Astrocyte (in vitro differentiated cells and primary cell): ENCODE measurements at regions not wholly inside any gene's neighbourhood (a gene's known extent, or its start where the extent isn't known, plus 50 kb on each side); places are given as distances from the start of the nearest gene placed in this dataset.

ENCODE experiments used
- DNase-seq: peaks from one replicate; pipeline ENCODE4 v3.0.0-alpha.2; 2010; ENCODE audit warnings: low read depth
- FAIRE-seq: peaks from 2 replicates; lab custom pipeline; 2011; peaks lifted over from hg19 to GRCh38; lab: Jason Lieb, UNC
- H2AFZ ChIP-seq: 2 replicates; pipeline ENCODE4 v1.6.0; 2012; ENCODE audit warnings: low read depth, low read length, inconsistent platforms
- H3K27ac ChIP-seq: 2 replicates; pipeline ENCODE4 v1.5.1; 2011; ENCODE audit warnings: low read depth, low read length, inconsistent platforms
- H3K27me3 ChIP-seq: 2 replicates; pipeline ENCODE4 v1.6.0; 2011; ENCODE audit warnings: low read length, inconsistent platforms; ENCODE audit not compliant: insufficient read depth
- H3K36me3 ChIP-seq: 2 replicates; pipeline ENCODE4 v1.5.1; 2011; ENCODE audit warnings: low read length, inconsistent platforms; ENCODE audit not compliant: insufficient read depth
- H3K4me1 ChIP-seq: 2 replicates; pipeline ENCODE4 v1.5.1; 2011; ENCODE audit warnings: low read length, inconsistent platforms; ENCODE audit not compliant: insufficient read depth
- H3K4me2 ChIP-seq: 2 replicates; pipeline ENCODE4 v1.6.0; 2012; ENCODE audit warnings: low read length, inconsistent platforms
- H3K4me3 ChIP-seq: 2 replicates; pipeline ENCODE4 v1.5.1; 2011; ENCODE audit warnings: low read depth, mild to moderate bottlenecking, low read length, inconsistent platforms; ENCODE audit not compliant: insufficient read depth
- H3K79me2 ChIP-seq: 2 replicates; pipeline ENCODE4 v1.6.0; 2012; ENCODE audit warnings: mild to moderate bottlenecking, low read length, inconsistent platforms; ENCODE audit not compliant: insufficient read depth
- H3K9ac ChIP-seq: 2 replicates; pipeline ENCODE4 v1.6.0; 2012; ENCODE audit warnings: mild to moderate bottlenecking, low read length, inconsistent platforms
- H3K9me3 ChIP-seq: 2 replicates; pipeline ENCODE4 v1.5.1; 2012; ENCODE audit warnings: low read depth, mild to moderate bottlenecking, low read length, inconsistent platforms; ENCODE audit not compliant: insufficient read depth
- H4K20me1 ChIP-seq: 2 replicates; pipeline ENCODE4 v1.6.0; 2012; ENCODE audit warnings: low read length, inconsistent platforms; ENCODE audit not compliant: insufficient read depth
- H3K27ac Mint-ChIP-seq: one replicate; pipeline ENCODE4 v1.8.0; 2021; ENCODE audit warnings: mild to moderate bottlenecking, mixed read lengths; ENCODE audit not compliant: unreplicated experiment
- H3K27me3 Mint-ChIP-seq: one replicate; pipeline ENCODE4 v1.8.0; 2021; ENCODE audit warnings: low read depth, mixed read lengths; ENCODE audit not compliant: unreplicated experiment
- H3K36me3 Mint-ChIP-seq: one replicate; pipeline ENCODE4 v1.8.0; 2021; ENCODE audit warnings: low read depth, mixed read lengths; ENCODE audit not compliant: unreplicated experiment
- H3K4me1 Mint-ChIP-seq: one replicate; pipeline ENCODE4 v1.8.0; 2021; ENCODE audit warnings: low read depth, mixed read lengths; ENCODE audit not compliant: unreplicated experiment
- H3K4me3 Mint-ChIP-seq: one replicate; pipeline ENCODE4 v1.8.0; 2021; ENCODE audit warnings: mild to moderate bottlenecking, moderate library complexity, mixed read lengths; ENCODE audit not compliant: unreplicated experiment
- H3K9me3 Mint-ChIP-seq: one replicate; pipeline ENCODE4 v1.8.0; 2021; ENCODE audit warnings: mild to moderate bottlenecking, mixed read lengths; ENCODE audit not compliant: unreplicated experiment
- EZH2 ChIP-seq: IDR thresholded peaks from 2 replicates; pipeline ENCODE4 v1.6.1; 2012; ENCODE audit warnings: mild to moderate bottlenecking, low read length, inconsistent platforms; ENCODE audit not compliant: insufficient read depth
- TF ChIP-seq, protein P1 (sequence below): IDR thresholded peaks from 2 replicates; pipeline ENCODE4 v1.5.1; 2011; ENCODE audit warnings: low read depth, mild to moderate bottlenecking, inconsistent platforms, low read length, moderate library complexity; ENCODE audit not compliant: insufficient read depth

DNA sequence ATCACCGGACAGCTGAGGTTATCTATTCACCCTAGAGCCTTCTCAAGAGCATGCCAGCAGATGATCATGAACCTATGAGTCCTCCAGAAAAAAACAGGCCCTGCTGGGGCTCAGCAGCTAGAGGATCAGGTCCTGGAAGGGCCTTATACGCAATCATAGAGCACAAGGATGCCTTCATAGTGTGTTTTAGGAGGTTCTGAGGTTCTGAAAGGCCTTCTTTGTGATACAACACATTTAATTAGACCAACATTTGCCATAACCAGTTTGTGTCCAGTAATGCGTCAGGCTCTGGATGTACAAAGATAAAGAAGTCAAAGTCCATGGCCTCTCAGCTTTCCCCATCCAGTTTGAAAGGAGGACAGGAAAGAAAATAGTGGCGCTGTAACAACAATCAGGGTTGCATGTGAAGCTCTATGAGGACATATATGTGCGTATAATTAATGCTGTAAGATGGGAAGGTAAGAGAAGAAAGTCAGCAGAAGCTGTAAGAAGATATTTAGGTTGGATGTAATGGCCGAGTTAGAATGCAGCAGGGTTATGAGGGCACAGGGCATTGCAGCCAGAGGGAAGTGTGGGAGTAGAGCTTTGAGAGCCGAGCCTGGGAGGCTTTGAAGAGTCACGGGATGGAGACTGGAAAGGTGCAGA, 302.6 kb upstream of the TBL1XR1 start:
- H3K4me1 ChIP-seq = peaks cover 6% of the 10 kb centered on the region
- Mint-ChIP-seq H3K4me1 (no peaks in the 10 kb centered on the region), H3K27ac (no peak overlapping the region), H3K4me3 (no peak overlapping the region), H3K36me3 (no peaks in the 10 kb centered on the region), H3K27me3 (no peaks in the 10 kb centered on the region), H3K9me3 (no peaks in the 10 kb centered on the region)
- no peaks in the 10 kb centered on the region for H4K20me1 ChIP-seq
- FAIRE-seq (no peak), DNase-seq (no peak)
- H3K79me2 ChIP-seq = no peaks in the 10 kb centered on the region
- H2AFZ ChIP-seq = no peak overlapping the region
- no peaks in the 10 kb centered on the region for H3K36me3 ChIP-seq
- no peak overlapping the region for H3K27ac ChIP-seq
- no peak overlapping the region for H3K9ac ChIP-seq
- TF ChIP-seq EZH2 = no peak
- TF ChIP-seq, protein P1, sequence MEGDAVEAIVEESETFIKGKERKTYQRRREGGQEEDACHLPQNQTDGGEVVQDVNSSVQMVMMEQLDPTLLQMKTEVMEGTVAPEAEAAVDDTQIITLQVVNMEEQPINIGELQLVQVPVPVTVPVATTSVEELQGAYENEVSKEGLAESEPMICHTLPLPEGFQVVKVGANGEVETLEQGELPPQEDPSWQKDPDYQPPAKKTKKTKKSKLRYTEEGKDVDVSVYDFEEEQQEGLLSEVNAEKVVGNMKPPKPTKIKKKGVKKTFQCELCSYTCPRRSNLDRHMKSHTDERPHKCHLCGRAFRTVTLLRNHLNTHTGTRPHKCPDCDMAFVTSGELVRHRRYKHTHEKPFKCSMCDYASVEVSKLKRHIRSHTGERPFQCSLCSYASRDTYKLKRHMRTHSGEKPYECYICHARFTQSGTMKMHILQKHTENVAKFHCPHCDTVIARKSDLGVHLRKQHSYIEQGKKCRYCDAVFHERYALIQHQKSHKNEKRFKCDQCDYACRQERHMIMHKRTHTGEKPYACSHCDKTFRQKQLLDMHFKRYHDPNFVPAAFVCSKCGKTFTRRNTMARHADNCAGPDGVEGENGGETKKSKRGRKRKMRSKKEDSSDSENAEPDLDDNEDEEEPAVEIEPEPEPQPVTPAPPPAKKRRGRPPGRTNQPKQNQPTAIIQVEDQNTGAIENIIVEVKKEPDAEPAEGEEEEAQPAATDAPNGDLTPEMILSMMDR = no peak
- no peak overlapping the region for H3K4me3 ChIP-seq
- H3K27me3 ChIP-seq = no peaks in the 10 kb centered on the region
- H3K4me2 ChIP-seq = no peak overlapping the region
- no peaks in the 10 kb centered on the region for H3K9me3 ChIP-seq

DNA sequence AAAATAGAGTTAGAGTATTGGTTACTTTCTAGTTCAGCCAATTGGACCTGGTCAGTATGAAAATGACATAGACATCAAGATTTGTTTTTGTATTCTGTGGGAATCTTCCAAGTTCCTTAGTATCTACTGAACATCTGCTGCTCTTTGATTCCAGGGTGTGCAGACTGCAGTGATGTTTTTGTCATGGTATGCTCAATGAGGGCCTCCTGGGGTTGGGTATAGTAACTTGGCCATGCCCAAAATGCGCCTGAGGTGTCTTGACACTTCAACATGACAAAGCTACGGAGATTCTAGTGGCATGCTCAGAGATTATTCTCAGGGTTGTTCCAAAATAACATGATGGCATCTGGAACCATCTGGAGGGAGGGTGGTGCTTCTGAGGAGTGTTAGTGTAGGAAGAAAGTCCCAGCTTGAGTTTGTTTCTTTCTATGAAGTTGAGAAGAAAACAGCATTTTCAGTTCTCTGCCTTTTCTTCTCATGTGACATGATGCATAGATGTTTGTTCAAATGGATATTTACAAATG, 313.5 kb upstream of the TBL1XR1 start:
- H3K4me1 Mint-ChIP-seq = peaks cover 7% of the 10 kb centered on the region
- DNase-seq = no peak

More for the DNA sequence above, 313.5 kb upstream of the TBL1XR1 start:
- Histone ChIP-seq H3K4me2 (no peak overlapping the region), H3K27ac (no peak overlapping the region), H2AFZ (no peak overlapping the region), H4K20me1 (no peaks in the 10 kb centered on the region), H3K79me2 (no peaks in the 10 kb centered on the region), H3K27me3 (no peaks in the 10 kb centered on the region), H3K9ac (no peak overlapping the region), H3K36me3 (no peaks in the 10 kb centered on the region), H3K9me3 (no peaks in the 10 kb centered on the region), H3K4me1 (peaks cover under 1% of the 10 kb centered on the region), H3K4me3 (no peak overlapping the region)
- Mint-ChIP-seq H3K9me3 (peaks cover 4% of the 10 kb centered on the region), H3K27ac (no peak overlapping the region), H3K27me3 (peaks cover 4% of the 10 kb centered on the region), H3K4me3 (no peak overlapping the region), H3K36me3 (no peaks in the 10 kb centered on the region)
- FAIRE-seq = no peak
- no peak for TF ChIP-seq EZH2
- TF ChIP-seq, protein P1 = no peak
